ENCODE measurements at regions not wholly inside any gene's neighbourhood (a gene's known extent, or its start where the extent isn't known, plus 50 kb on each side); places are given as distances from the start of the nearest gene placed in this dataset.

DNA sequence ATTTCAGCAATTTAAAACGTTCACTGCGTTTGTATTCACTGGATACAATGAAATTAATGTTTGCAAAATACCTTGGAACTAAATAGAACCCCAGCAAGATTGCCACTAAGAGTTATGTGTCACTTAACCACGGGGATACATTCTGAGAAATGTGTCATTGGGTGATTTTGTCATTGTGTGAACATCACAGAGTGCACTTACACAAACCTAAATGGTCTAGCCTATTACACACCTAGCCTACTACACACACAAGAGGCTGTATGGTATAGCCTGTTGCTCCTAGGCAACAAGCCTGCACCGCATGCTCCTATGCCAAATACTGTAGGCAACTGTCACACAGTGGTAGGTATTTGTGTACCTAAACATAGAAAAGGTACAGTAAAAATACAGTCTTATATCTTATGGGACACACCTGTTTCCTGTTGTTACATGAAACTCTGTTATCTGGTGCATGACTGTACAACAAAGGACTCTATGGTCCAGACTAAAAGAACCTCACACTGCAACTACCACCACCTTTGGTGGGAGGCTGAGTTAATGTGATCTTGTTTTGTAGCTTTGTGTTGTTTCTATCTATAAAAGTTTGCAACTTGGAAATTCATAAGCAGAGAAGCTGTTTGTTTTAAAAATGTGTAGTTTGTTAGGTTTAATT is 92.2 kb upstream of the NTRK3 start:
- DNase-seq (ENCODE audit: insufficient read length, low spot score) = no peak
- FAIRE-seq = no peak
- TF ChIP-seq, protein P1, sequence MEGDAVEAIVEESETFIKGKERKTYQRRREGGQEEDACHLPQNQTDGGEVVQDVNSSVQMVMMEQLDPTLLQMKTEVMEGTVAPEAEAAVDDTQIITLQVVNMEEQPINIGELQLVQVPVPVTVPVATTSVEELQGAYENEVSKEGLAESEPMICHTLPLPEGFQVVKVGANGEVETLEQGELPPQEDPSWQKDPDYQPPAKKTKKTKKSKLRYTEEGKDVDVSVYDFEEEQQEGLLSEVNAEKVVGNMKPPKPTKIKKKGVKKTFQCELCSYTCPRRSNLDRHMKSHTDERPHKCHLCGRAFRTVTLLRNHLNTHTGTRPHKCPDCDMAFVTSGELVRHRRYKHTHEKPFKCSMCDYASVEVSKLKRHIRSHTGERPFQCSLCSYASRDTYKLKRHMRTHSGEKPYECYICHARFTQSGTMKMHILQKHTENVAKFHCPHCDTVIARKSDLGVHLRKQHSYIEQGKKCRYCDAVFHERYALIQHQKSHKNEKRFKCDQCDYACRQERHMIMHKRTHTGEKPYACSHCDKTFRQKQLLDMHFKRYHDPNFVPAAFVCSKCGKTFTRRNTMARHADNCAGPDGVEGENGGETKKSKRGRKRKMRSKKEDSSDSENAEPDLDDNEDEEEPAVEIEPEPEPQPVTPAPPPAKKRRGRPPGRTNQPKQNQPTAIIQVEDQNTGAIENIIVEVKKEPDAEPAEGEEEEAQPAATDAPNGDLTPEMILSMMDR (IDR thresholded peaks at IDR 0.05; ENCODE audit: insufficient read depth, missing control alignments) = no peak

DNA sequence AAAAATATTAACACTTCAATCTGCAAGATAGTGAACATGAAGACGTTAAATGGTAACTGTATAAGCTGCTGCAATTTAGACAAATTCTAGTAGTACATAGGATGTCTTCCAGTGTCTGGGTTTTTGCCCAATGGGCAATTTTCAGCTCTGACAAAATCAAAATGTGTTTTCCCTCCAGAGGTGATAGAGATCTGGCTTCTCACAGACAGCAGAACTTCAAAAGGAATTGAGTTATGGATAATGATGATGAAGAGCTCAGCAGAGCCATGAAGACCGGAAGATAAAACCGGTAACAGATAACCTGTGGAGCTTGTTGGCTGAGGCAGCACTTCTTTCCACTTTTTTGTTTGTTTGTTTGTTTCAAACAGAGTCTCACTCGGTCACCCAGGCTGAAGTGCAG is 89.4 kb upstream of the NTRK3 start:
- TF ChIP-seq, protein P1 (IDR thresholded peaks at IDR 0.05; ENCODE audit: insufficient read depth, missing control alignments) = no peak
- FAIRE-seq (no peak), DNase-seq (ENCODE audit: insufficient read length, low spot score) (no peak)

DNA sequence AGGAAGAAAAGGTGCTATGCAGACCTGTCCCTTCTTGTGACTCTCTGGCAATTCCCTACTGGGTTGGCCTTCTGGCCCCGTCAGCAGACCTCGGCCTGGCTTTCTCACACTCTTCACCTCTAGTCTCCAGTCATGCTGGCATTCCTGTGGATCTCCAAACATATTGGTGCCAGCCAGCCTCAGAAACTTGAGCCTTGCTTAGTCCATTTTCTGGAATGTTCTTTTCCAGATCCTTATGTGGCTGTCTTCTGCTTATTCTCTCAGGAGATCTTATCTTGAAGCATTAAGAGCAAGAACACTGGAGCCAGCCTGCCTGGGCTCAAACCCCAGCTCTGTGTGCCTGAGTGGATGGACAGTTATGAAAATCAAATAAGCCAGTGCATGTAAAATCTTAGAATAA is 88.2 kb upstream of the NTRK3 start:
- TF ChIP-seq, protein P1 (IDR thresholded peaks at IDR 0.05; ENCODE audit: insufficient read depth, missing control alignments) = no peak
- FAIRE-seq = no peak
- DNase-seq (ENCODE audit: insufficient read length, low spot score) = no peak

DNA sequence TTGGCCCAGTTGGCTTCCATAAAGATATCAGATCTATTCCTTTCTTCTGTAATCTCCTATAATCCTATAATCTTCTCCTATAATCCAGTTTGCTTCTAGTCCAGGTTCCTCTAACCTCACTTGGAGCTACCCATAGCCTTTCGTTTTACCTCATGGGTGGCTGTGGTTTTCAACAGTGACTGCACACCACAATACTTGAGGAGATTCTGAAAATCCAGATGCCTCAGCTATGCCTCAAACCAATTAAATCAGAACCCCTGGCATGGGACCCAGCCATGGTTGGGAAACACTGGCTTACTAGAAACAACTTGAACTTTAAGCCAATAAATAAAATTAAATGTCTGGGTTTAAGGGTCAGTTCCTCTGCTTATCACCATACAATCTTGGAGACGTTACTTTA is 86.1 kb upstream of the NTRK3 start:
- DNase-seq (ENCODE audit: insufficient read length, low spot score) (no peak), FAIRE-seq (no peak)
- TF ChIP-seq, protein P1 (IDR thresholded peaks at IDR 0.05; ENCODE audit: insufficient read depth, missing control alignments) = no peak

DNA sequence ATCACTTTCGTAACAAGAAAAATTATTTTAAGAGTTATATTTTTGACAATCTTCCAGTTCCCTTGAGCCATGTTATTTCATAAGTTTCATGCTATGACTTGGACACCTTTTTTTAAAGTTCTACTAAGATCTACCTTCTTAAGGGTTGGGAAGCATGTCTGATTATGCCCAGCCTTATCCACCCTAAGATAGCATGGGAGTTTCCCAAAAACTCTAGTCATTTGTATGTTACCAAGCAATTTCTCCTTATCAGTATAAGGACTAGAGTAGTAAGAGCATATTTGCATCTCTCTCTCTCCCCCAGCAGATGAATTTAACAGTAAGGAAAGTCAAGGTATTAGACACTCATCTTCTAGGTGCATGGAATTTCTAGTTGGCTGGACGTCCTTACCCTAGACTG is 85.1 kb upstream of the NTRK3 start:
- FAIRE-seq (no peak), DNase-seq (ENCODE audit: insufficient read length, low spot score) (no peak)
- TF ChIP-seq, protein P1 (IDR thresholded peaks at IDR 0.05; ENCODE audit: insufficient read depth, missing control alignments) = no peak

DNA sequence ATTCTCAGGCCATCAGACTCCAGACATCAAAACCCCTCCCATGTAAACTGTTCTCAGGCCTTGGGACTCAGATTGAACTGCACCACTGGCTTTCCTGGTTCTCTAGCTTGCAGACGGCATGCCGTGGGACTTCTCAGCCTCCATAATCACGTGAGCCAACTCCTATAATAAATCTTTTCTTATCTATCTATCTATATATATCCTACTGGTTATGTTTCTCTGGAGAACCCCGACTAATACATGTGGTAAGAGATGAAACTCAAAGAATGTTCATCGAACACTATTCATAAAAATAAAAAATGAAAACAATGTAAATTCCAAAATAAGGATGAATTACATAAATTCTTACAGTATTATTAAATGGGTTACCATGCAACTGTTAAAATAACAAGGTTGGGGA is 84.5 kb upstream of the NTRK3 start:
- DNase-seq (ENCODE audit: insufficient read length, low spot score) (no peak), FAIRE-seq (no peak)
- TF ChIP-seq, protein P1 (IDR thresholded peaks at IDR 0.05; ENCODE audit: insufficient read depth, missing control alignments) = no peak

DNA sequence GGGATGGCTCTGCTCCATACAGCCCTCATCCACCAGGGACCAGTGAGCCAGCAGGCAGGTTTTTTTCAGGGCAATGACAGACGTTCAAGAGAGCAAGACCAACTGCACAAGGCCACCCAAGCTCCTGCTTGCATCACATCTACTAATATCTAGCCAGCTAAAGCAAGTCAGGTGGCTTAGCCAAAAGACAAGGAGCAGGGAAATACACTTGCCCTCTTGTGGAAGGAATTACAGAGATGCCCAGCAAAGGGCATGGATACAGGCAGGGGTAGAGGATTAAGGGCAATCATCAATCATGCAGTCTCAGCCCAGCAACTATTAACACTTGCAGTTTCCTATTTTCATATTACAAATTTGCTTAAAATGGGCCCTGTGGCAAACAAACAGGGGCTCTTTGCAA is 81.5 kb upstream of the NTRK3 start:
- TF ChIP-seq, protein P1 (IDR thresholded peaks at IDR 0.05; ENCODE audit: insufficient read depth, missing control alignments) = no peak
- DNase-seq (ENCODE audit: insufficient read length, low spot score) (no peak), FAIRE-seq (no peak)
